Thyroid gland (tissue), 4 donors: ENCODE measurements at regions not wholly inside any gene's neighbourhood (a gene's known extent, or its start where the extent isn't known, plus 50 kb on each side); places are given as distances from the start of the nearest gene placed in this dataset.

ENCODE experiments used
- DNase-seq, 2 donors: peaks; one replicate each; pipeline ENCODE4 v3.0.0-alpha.2; 2019
- H3K27ac ChIP-seq, 3 donors: fragments of 200-600 bp; sonication (generic); 1 replicate in 2 of 3; 2 replicates in 1 of 3; pipeline ENCODE4 v1.5.1; 2016 to 2019; ENCODE audit warnings: mild to moderate bottlenecking in 1 of 3, moderate library complexity in 1 of 3
- H3K27me3 ChIP-seq: fragments of 200-600 bp; sonication (generic); one replicate; pipeline ENCODE4 v1.5.1; 2019
- H3K36me3 ChIP-seq, 2 donors: fragments of 200-600 bp; sonication (generic); one replicate each; pipeline ENCODE4 v1.5.1; 2016 to 2019
- H3K4me1 ChIP-seq, 2 donors: fragments of 200-600 bp; sonication (generic); one replicate each; pipeline ENCODE4 v1.5.1; 2017 to 2019
- H3K4me3 ChIP-seq, 3 donors: fragments of 200-600 bp; sonication (generic); replicated peaks in 1 of 3; 1 replicate in 2 of 3; 2 replicates in 1 of 3; pipeline ENCODE4 v1.5.1; 2016; ENCODE audit warnings: mild to moderate bottlenecking in 1 of 3
- H3K9me3 ChIP-seq: fragments of 200-600 bp; sonication (generic); one replicate; pipeline ENCODE4 v1.5.1; 2017
- POLR2A ChIP-seq, 2 donors: fragments of 450-650 bp; IDR thresholded peaks; one replicate each; pipeline ENCODE4 v1.6.1; 2017; ENCODE audit warnings: antibody characterized with exemption in 2 of 2, mild to moderate bottlenecking in 2 of 2, moderate library complexity in 1 of 2
- WGBS, 2 donors: methylation state at CpG; one replicate each; pipeline ENCODE4 v1.1.5; 2017; 5-methylcytosine and 5-hydroxymethylcytosine counted together
- intact Hi-C: fragments of 100-400 bp; cut with DNase I; formaldehyde crosslinking; loops from one replicate; pipeline ENCODE4 v1.15.1; 2023
- TF ChIP-seq, protein P1 (sequence below), 6 experiments: fragments of 200-600 bp in 3 of 6; fragments of 450-650 bp in 3 of 6; sonication (generic) in 3 of 6; IDR thresholded peaks; one replicate each; pipeline ENCODE4 v1.5.1; 2016 to 2019; ENCODE audit warnings: antibody characterized with exemption in 6 of 6, mild to moderate bottlenecking in 2 of 6, inconsistent platforms in 1 of 6, moderate library complexity in 1 of 6

DNA sequence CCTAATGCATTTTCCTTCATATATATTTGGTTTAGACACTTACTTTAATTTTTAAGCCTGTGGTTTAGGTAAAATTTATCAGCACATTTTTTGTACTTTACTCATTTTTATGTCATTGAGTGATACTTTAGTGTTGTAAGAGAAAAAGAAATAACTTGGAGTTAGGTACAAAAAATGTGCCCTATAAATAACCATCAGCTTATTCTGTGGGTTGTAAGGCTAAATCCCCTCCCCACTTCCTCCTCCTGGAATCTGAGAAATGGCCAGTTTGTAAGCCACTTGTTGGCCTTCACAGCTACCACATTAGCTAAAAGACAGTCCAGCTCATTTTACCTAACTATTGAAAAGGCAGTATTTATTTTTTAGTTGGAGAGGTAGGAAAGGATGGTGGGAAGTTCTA lies 576.3 kb downstream of the PKHD1 start:
- H3K36me3 ChIP-seq, result no peaks in the 10 kb centered on the region
- no peaks in the 10 kb centered on the region for H3K4me1 ChIP-seq
- TF ChIP-seq, protein P1, sequence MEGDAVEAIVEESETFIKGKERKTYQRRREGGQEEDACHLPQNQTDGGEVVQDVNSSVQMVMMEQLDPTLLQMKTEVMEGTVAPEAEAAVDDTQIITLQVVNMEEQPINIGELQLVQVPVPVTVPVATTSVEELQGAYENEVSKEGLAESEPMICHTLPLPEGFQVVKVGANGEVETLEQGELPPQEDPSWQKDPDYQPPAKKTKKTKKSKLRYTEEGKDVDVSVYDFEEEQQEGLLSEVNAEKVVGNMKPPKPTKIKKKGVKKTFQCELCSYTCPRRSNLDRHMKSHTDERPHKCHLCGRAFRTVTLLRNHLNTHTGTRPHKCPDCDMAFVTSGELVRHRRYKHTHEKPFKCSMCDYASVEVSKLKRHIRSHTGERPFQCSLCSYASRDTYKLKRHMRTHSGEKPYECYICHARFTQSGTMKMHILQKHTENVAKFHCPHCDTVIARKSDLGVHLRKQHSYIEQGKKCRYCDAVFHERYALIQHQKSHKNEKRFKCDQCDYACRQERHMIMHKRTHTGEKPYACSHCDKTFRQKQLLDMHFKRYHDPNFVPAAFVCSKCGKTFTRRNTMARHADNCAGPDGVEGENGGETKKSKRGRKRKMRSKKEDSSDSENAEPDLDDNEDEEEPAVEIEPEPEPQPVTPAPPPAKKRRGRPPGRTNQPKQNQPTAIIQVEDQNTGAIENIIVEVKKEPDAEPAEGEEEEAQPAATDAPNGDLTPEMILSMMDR (IDR thresholded peaks at IDR 0.05), result no peak
- TF ChIP-seq POLR2A (IDR thresholded peaks at IDR 0.05), result no peak

GRCh38 chr6:51513891-51514747 lies 573.3 kb downstream of the PKHD1 start:
- no peak for TF ChIP-seq POLR2A (IDR thresholded peaks at IDR 0.05)
- TF ChIP-seq, protein P1 (IDR thresholded peaks at IDR 0.05), result no peak
- WGBS, 2 donors, result 36 to 37% methylated on average over 13 of the region's 13 CpGs
- Histone ChIP-seq H3K4me1 (no peaks in the 10 kb centered on the region), H3K27ac (no peak overlapping the region), H3K4me3 (no peak overlapping the region), H3K9me3 (no peaks in the 10 kb centered on the region), H3K36me3 (no peaks in the 10 kb centered on the region), H3K27me3 (no peaks in the 10 kb centered on the region)
- intact Hi-C loops, result no loop called here
- DNase-seq, result no peak

More for the DNA sequence above, 576.3 kb downstream of the PKHD1 start:
- no peaks in the 10 kb centered on the region for H3K9me3 ChIP-seq
- no peaks in the 10 kb centered on the region for H3K27me3 ChIP-seq
- H3K4me3 ChIP-seq, result no peak overlapping the region
- H3K27ac ChIP-seq, result no peak overlapping the region
- no peak for DNase-seq
- intact Hi-C loops, result no loop called here

GRCh38 chr6:51514748-51515402 lies 572.5 kb downstream of the PKHD1 start:
- Histone ChIP-seq H3K9me3 (no peaks in the 10 kb centered on the region), H3K27ac (no peak overlapping the region), H3K36me3 (no peaks in the 10 kb centered on the region), H3K4me3 (no peak overlapping the region), H3K4me1 (no peaks in the 10 kb centered on the region), H3K27me3 (no peaks in the 10 kb centered on the region)
- TF ChIP-seq, protein P1 (IDR thresholded peaks at IDR 0.05), result no peak
- TF ChIP-seq POLR2A (IDR thresholded peaks at IDR 0.05), result no peak
- DNase-seq, result no peak
- intact Hi-C loops, result no loop called here
- WGBS, 2 donors, result 62 to 69% methylated on average over 1 of the region's 1 CpG

GRCh38 chr6:51526049-51526448 lies 561.4 kb downstream of the PKHD1 start:
- Histone ChIP-seq H3K4me1 (no peaks in the 10 kb centered on the region), H3K9me3 (no peaks in the 10 kb centered on the region), H3K27me3 (no peaks in the 10 kb centered on the region), H3K36me3 (no peaks in the 10 kb centered on the region), H3K27ac (no peak overlapping the region), H3K4me3 (no peak overlapping the region)
- 91 to 93% methylated on average over 3 of the region's 3 CpGs for WGBS, 2 donors
- TF ChIP-seq POLR2A (IDR thresholded peaks at IDR 0.05), result no peak
- TF ChIP-seq, protein P1 (IDR thresholded peaks at IDR 0.05), result no peak
- DNase-seq, result no peak
- intact Hi-C loops, result no loop called here

DNA sequence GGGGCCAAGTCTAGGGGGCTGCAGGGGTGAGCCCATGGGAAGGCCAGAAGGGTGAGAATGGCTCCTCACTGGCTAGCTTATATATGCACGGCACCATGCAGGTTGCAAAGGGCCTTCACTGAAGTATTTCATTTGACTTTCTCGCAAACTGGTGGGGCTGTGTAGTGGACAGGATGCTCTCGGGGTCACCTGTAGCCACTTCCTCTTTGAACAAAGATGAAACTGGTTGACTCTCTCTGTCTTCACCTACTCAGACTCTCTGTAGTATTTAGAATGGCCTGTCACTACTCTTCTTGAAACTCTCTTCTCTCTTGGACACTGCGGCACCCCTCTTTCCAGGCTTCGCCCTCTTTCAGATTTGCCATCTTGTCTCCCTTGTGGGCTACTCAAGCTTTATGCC lies 560.5 kb downstream of the PKHD1 start:
- no peak for TF ChIP-seq POLR2A (IDR thresholded peaks at IDR 0.05)
- TF ChIP-seq, protein P1 (IDR thresholded peaks at IDR 0.05), result no peak
- Histone ChIP-seq H3K9me3 (no peaks in the 10 kb centered on the region), H3K4me3 (no peak overlapping the region), H3K27me3 (no peaks in the 10 kb centered on the region), H3K27ac (no peak overlapping the region), H3K36me3 (no peaks in the 10 kb centered on the region), H3K4me1 (no peaks in the 10 kb centered on the region)
- intact Hi-C loops, result no loop called here
- DNase-seq, result no peak
- whole genome bisulfite sequencing, 2 donors, result 81 to 95% methylated on average over 4 of the region's 5 CpGs
